ENCODE measurements at regions not wholly inside any gene's neighbourhood (a gene's known extent, or its start where the extent isn't known, plus 50 kb on each side); places are given as distances from the start of the nearest gene placed in this dataset.

- no peak overlapping the region for H3K4me2 ChIP-seq
- H3K27ac ChIP-seq, result no peak overlapping the region
- WGBS (ENCODE audit: missing lambda C conversion rate), result 6% methylated on average over 6 of the region's 6 CpGs
- H3K4me1 ChIP-seq, result no peaks in the 10 kb centered on the region
- ATAC-seq (no peak), FAIRE-seq (no peak), DNase-seq (ENCODE audit: low read depth in 1 of 2, low spot score in 1 of 2) (no peak)
- no peak for TF ChIP-seq MAFK (IDR thresholded peaks at IDR 0.05; ENCODE audit: partially characterized antibody)
- CTCF ChIA-PET, result no interaction called here
- no peak overlapping the region for H3K4me3 ChIP-seq
- H3K9me3 ChIP-seq, result no peaks in the 10 kb centered on the region
- POLR2A ChIA-PET, result no interaction called here
These were observed 523.1 kb downstream of the SOX5 start for GRCh38 chr12:23426328-23426727.

DNA sequence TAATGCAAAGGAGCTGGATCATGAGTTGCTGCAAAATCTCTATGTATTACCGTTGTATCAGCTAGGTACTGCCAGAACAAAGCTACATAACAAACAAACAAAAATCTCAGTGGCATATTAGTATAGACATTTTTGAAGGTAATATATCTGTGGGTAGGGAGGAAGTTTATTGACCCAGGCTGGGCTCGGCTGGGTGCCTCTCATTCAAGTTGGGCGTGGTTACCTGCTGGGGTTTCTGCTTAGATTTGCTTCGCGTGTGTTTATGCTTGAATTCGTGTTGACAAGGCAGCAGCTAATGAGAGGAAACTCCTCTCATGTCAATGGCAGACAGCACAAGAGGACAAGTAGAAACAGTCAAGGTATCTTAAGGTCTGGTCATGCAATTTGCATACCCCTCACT, 520.7 kb downstream of the SOX5 start:
- Histone ChIP-seq H3K9me3 (0 out of 3 replicates have a peak, but pooled peaks cover 5% of the 10 kb centered on the region), H3K27ac (no peak overlapping the region), H3K4me3 (no peak overlapping the region), H3K4me1 (no peaks in the 10 kb centered on the region), H3K4me2 (no peak overlapping the region)
- FAIRE-seq, result no peak
- CTCF ChIA-PET, result no interaction called here
- DNase-seq (ENCODE audit: low read depth in 1 of 2, low spot score in 1 of 2), result no peak
- TF ChIP-seq ZSCAN20 (CRISPR knock-in tag; IDR thresholded peaks at IDR 0.05), result no peak
- no peak for TF ChIP-seq RFX5 (IDR thresholded peaks at IDR 0.05)
- no peak for TF ChIP-seq RAD21 (conservative IDR thresholded peaks at IDR 0.05 in 1 of 2, IDR thresholded peaks at IDR 0.05 in 1 of 2)
- TF ChIP-seq MAZ (IDR thresholded peaks at IDR 0.05; ENCODE audit: borderline replicate concordance, low read depth, low read length), result no peak
- no peak for TF ChIP-seq NR3C1 (IDR thresholded peaks at IDR 0.05)
- no peak for TF ChIP-seq CHD2 (IDR thresholded peaks at IDR 0.05; ENCODE audit: low read length, partially characterized antibody)
- no peak for TF ChIP-seq JUN (IDR thresholded peaks at IDR 0.05)
- TF ChIP-seq SREBF2 (IDR thresholded peaks at IDR 0.05), result no peak
- no peak for TF ChIP-seq CBX8 (IDR thresholded peaks at IDR 0.05)
- TF ChIP-seq BCL3 (IDR thresholded peaks at IDR 0.05), result no peak
- TF ChIP-seq HDAC2 (IDR thresholded peaks at IDR 0.05), result no peak
- no peak for TF ChIP-seq HOXA7 (CRISPR knock-in tag; IDR thresholded peaks at IDR 0.05)
- no peak for TF ChIP-seq HOXB5 (CRISPR knock-in tag; IDR thresholded peaks at IDR 0.05)
- TF ChIP-seq ATOH8 (CRISPR knock-in tag; IDR thresholded peaks at IDR 0.05; ENCODE audit: low read depth), result no peak
- TF ChIP-seq GATA3 (IDR thresholded peaks at IDR 0.05; ENCODE audit: borderline replicate concordance), result no peak
- no peak for TF ChIP-seq KDM5A (IDR thresholded peaks at IDR 0.05)
- TF ChIP-seq TP53 (CRISPR knock-in tag; IDR thresholded peaks at IDR 0.05), result no peak
- no peak for TF ChIP-seq JUNB (IDR thresholded peaks at IDR 0.05)
- TF ChIP-seq RARB (CRISPR knock-in tag; IDR thresholded peaks at IDR 0.05), result no peak
- TF ChIP-seq BHLHE40 (IDR thresholded peaks at IDR 0.05; ENCODE audit: low read depth, low read length), result no peak
- 3% methylated on average over 6 of the region's 6 CpGs for WGBS (ENCODE audit: missing lambda C conversion rate)
- no peak for ATAC-seq
- POLR2A ChIA-PET, result no interaction called here

GRCh38 chr12:23431006-23431405, 518.5 kb downstream of the SOX5 start:
- CTCF ChIA-PET, result no interaction called here
- no peaks in the 10 kb centered on the region for H3K4me1 ChIP-seq
- ATAC-seq (no peak), DNase-seq (ENCODE audit: low read depth in 1 of 2, low spot score in 1 of 2) (no peak), FAIRE-seq (no peak)
- no peak for TF ChIP-seq ZNF302 (CRISPR knock-in tag; IDR thresholded peaks at IDR 0.05)
- TF ChIP-seq KDM5A (IDR thresholded peaks at IDR 0.05), result no peak
- TF ChIP-seq POLR2A (IDR thresholded peaks at IDR 0.05; ENCODE audit: low read length), result no peak
- TF ChIP-seq CBX8 (IDR thresholded peaks at IDR 0.05), result no peak
- TF ChIP-seq, protein P1, sequence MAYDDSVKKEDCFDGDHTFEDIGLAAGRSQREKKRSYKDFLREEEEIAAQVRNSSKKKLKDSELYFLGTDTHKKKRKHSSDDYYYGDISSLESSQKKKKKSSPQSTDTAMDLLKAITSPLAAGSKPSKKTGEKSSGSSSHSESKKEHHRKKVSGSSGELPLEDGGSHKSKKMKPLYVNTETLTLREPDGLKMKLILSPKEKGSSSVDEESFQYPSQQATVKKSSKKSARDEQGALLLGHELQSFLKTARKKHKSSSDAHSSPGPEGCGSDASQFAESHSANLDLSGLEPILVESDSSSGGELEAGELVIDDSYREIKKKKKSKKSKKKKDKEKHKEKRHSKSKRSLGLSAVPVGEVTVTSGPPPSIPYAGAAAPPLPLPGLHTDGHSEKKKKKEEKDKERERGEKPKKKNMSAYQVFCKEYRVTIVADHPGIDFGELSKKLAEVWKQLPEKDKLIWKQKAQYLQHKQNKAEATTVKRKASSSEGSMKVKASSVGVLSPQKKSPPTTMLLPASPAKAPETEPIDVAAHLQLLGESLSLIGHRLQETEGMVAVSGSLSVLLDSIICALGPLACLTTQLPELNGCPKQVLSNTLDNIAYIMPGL (CRISPR knock-in tag; IDR thresholded peaks at IDR 0.05; ENCODE audit: borderline replicate concordance), result no peak
- TF ChIP-seq ZSCAN20 (CRISPR knock-in tag; IDR thresholded peaks at IDR 0.05), result no peak
- no peak for TF ChIP-seq CEBPB (IDR thresholded peaks at IDR 0.05)
- H3K4me2 ChIP-seq, result no peak overlapping the region
- no peak overlapping the region for H3K4me3 ChIP-seq
- POLR2A ChIA-PET, result no interaction called here
- WGBS (ENCODE audit: missing lambda C conversion rate), result 9% methylated on average over 1 of the region's 1 CpG
- 0 out of 3 replicates have a peak, but pooled peaks cover 5% of the 10 kb centered on the region for H3K9me3 ChIP-seq
- H3K27ac ChIP-seq, result no peak overlapping the region

Measured in A549 (cell line).